CD4-positive, alpha-beta memory T cell (primary cell): ENCODE measurements at regions not wholly inside any gene's neighbourhood (a gene's known extent, or its start where the extent isn't known, plus 50 kb on each side); places are given as distances from the start of the nearest gene placed in this dataset.

Experiments
- CTCF ChIA-PET: fragments of 350-600 bp; sonication (Branson Sonifier 250); formaldehyde crosslinking; loops from one replicate; lab custom pipeline; 2021; ENCODE audit warnings: inconsistent platforms; ENCODE audit not compliant: partially characterized antibody; lab: Charles Lee
- POLR2A ChIA-PET: fragments of 350-600 bp; sonication (Branson Sonifier 250); formaldehyde crosslinking; loops from one replicate; lab custom pipeline; 2021; ENCODE audit not compliant: partially characterized antibody; lab: Charles Lee
- DNase-seq, 5 donors: peaks; one replicate each; pipeline versions ENCODE4 v3.0.0 to v3.0.0-alpha.2; 2020 to 2022; ENCODE audit warnings: mixed read lengths in 1 of 5
- H3K27ac ChIP-seq: one replicate; pipeline ENCODE4 v1.7.0; 2013; ENCODE audit warnings: low read depth, low read length
- H3K27me3 ChIP-seq: 2 replicates; pipeline ENCODE4 v1.7.0; 2013; ENCODE audit warnings: mild to moderate bottlenecking, low read length, moderate library complexity; ENCODE audit not compliant: insufficient read depth
- H3K36me3 ChIP-seq: 2 replicates; pipeline ENCODE4 v1.7.0; 2013; ENCODE audit warnings: mild to moderate bottlenecking, low read length, moderate library complexity; ENCODE audit not compliant: insufficient read depth
- H3K4me1 ChIP-seq: 2 replicates; pipeline ENCODE4 v1.7.0; 2013; ENCODE audit warnings: mild to moderate bottlenecking, low read length, moderate library complexity; ENCODE audit not compliant: insufficient read depth
- H3K4me3 ChIP-seq, 2 donors: one replicate each; pipeline ENCODE4 v1.7.0; 2013; ENCODE audit warnings: low read length in 2 of 2, mild to moderate bottlenecking in 1 of 2
- H3K9me3 ChIP-seq, 2 donors: one replicate each; pipeline ENCODE4 v1.7.0; 2013; ENCODE audit warnings: low read length in 2 of 2, control low read depth in 1 of 2; ENCODE audit not compliant: control insufficient read depth in 1 of 2
- H3K27ac Mint-ChIP-seq, 7 donors: one replicate each; pipeline ENCODE4 v1.8.0; 2020 to 2021; ENCODE audit warnings: mixed read lengths in 7 of 7, mild to moderate bottlenecking in 6 of 7, inconsistent platforms in 3 of 7, moderate library complexity in 3 of 7
- H3K27me3 Mint-ChIP-seq, 2 donors: one replicate each; pipeline ENCODE4 v1.8.0; 2020 to 2021; ENCODE audit warnings: mixed read lengths in 2 of 2
- H3K36me3 Mint-ChIP-seq, 2 donors: one replicate each; pipeline ENCODE4 v1.8.0; 2020 to 2021; ENCODE audit warnings: mixed read lengths in 2 of 2, inconsistent platforms in 1 of 2, mild to moderate bottlenecking in 1 of 2
- H3K4me1 Mint-ChIP-seq, 4 donors: one replicate each; pipeline ENCODE4 v1.8.0; 2020 to 2021; ENCODE audit warnings: mixed read lengths in 4 of 4, mild to moderate bottlenecking in 1 of 4
- H3K4me3 Mint-ChIP-seq, 8 donors: one replicate each; pipeline ENCODE4 v1.8.0; 2020 to 2021; ENCODE audit warnings: mixed read lengths in 8 of 8, mild to moderate bottlenecking in 7 of 8, moderate library complexity in 6 of 8, inconsistent platforms in 3 of 8
- H3K9me3 Mint-ChIP-seq, 8 donors: one replicate each; pipeline ENCODE4 v1.8.0; 2020 to 2021; ENCODE audit warnings: mixed read lengths in 8 of 8, mild to moderate bottlenecking in 5 of 8, inconsistent platforms in 3 of 8, moderate library complexity in 1 of 8
- intact Hi-C: fragments of 100-400 bp; cut with micrococcal nuclease; formaldehyde crosslinking; loops from one replicate; pipeline ENCODE4 v1.15.1; 2023

GRCh38 chr16:66219491-66219890, 147.0 kb upstream of the CDH5 start:
- Mint-ChIP-seq H3K27ac (no peak overlapping the region), H3K27me3 (peaks cover 8 to 17% of the 10 kb centered on the region in 2 donors), H3K4me1 (peaks cover 0 to 2% (median 0%) of the 10 kb centered on the region in 4 donors), H3K4me3 (no peak overlapping the region), H3K36me3 (no peaks in the 10 kb centered on the region), H3K9me3 (no peaks in the 10 kb centered on the region)
- H3K36me3 ChIP-seq, result no peaks in the 10 kb centered on the region
- H3K4me3 ChIP-seq, result no peak overlapping the region
- intact Hi-C loops, result no loop called here
- H3K27ac ChIP-seq, result no peak overlapping the region
- DNase-seq, result no peak
- no peaks in the 10 kb centered on the region for H3K27me3 ChIP-seq
- no peaks in the 10 kb centered on the region for H3K9me3 ChIP-seq
- POLR2A ChIA-PET, result no interaction called here
- no peaks in the 10 kb centered on the region for H3K4me1 ChIP-seq
- CTCF ChIA-PET, result no interaction called here

GRCh38 chr16:66212428-66212827, 154.1 kb upstream of the CDH5 start:
- Mint-ChIP-seq H3K27me3 (peaks cover 11 to 24% of the 10 kb centered on the region in 2 donors), H3K4me1 (no peaks in the 10 kb centered on the region), H3K36me3 (no peaks in the 10 kb centered on the region), H3K27ac (no peak overlapping the region), H3K9me3 (no peaks in the 10 kb centered on the region), H3K4me3 (no peak overlapping the region)
- Histone ChIP-seq H3K9me3 (no peaks in the 10 kb centered on the region), H3K27me3 (no peaks in the 10 kb centered on the region), H3K36me3 (no peaks in the 10 kb centered on the region), H3K4me3 (no peak overlapping the region), H3K27ac (no peak overlapping the region), H3K4me1 (no peaks in the 10 kb centered on the region)
- ChIA-PET CTCF (no interaction called here), POLR2A (no interaction called here)
- DNase-seq, result no peak
- intact Hi-C loops, result no loop called here

GRCh38 chr16:66211651-66212050, 154.8 kb upstream of the CDH5 start:
- ChIA-PET POLR2A (no interaction called here), CTCF (no interaction called here)
- no peak overlapping the region for H3K4me3 Mint-ChIP-seq
- Histone ChIP-seq H3K9me3 (no peaks in the 10 kb centered on the region), H3K27me3 (no peaks in the 10 kb centered on the region), H3K27ac (no peak overlapping the region), H3K36me3 (no peaks in the 10 kb centered on the region), H3K4me3 (no peak overlapping the region), H3K4me1 (no peaks in the 10 kb centered on the region)
- no peaks in the 10 kb centered on the region for H3K36me3 Mint-ChIP-seq
- H3K9me3 Mint-ChIP-seq, result no peaks in the 10 kb centered on the region
- intact Hi-C loops, result no loop called here
- H3K4me1 Mint-ChIP-seq, result no peaks in the 10 kb centered on the region
- H3K27ac Mint-ChIP-seq, result no peak overlapping the region
- peaks cover 13 to 28% of the 10 kb centered on the region in 2 donors for H3K27me3 Mint-ChIP-seq
- DNase-seq, result no peak

GRCh38 chr16:66207883-66208265, 158.6 kb upstream of the CDH5 start:
- Histone ChIP-seq H3K27me3 (no peaks in the 10 kb centered on the region), H3K36me3 (no peaks in the 10 kb centered on the region), H3K27ac (no peak overlapping the region), H3K4me3 (no peak overlapping the region), H3K4me1 (no peaks in the 10 kb centered on the region), H3K9me3 (no peaks in the 10 kb centered on the region)
- Mint-ChIP-seq H3K27me3 (peaks cover 13 to 29% of the 10 kb centered on the region in 2 donors), H3K9me3 (no peaks in the 10 kb centered on the region), H3K27ac (no peak overlapping the region), H3K36me3 (no peaks in the 10 kb centered on the region), H3K4me1 (no peaks in the 10 kb centered on the region), H3K4me3 (no peak overlapping the region)
- ChIA-PET POLR2A (no interaction called here), CTCF (no interaction called here)
- intact Hi-C loops, result no loop called here
- DNase-seq, result no peak

- Mint-ChIP-seq H3K4me1 (no peaks in the 10 kb centered on the region), H3K27ac (no peak overlapping the region), H3K4me3 (no peak overlapping the region), H3K9me3 (no peaks in the 10 kb centered on the region), H3K27me3 (peaks cover 13 to 29% of the 10 kb centered on the region in 2 donors), H3K36me3 (no peaks in the 10 kb centered on the region)
- no peaks in the 10 kb centered on the region for H3K9me3 ChIP-seq
- intact Hi-C loops, result no loop called here
- no peak overlapping the region for H3K4me3 ChIP-seq
- no peaks in the 10 kb centered on the region for H3K36me3 ChIP-seq
- no peak for DNase-seq
- ChIA-PET POLR2A (no interaction called here), CTCF (no interaction called here)
- no peaks in the 10 kb centered on the region for H3K27me3 ChIP-seq
- H3K27ac ChIP-seq, result no peak overlapping the region
- H3K4me1 ChIP-seq, result no peaks in the 10 kb centered on the region
Measured at GRCh38 chr16:66207139-66207882, 159.2 kb upstream of the CDH5 start.

GRCh38 chr16:66206363-66206762, 160.1 kb upstream of the CDH5 start:
- Mint-ChIP-seq H3K27ac (no peak overlapping the region), H3K9me3 (no peaks in the 10 kb centered on the region), H3K36me3 (no peaks in the 10 kb centered on the region), H3K27me3 (peaks cover 13 to 28% of the 10 kb centered on the region in 2 donors), H3K4me1 (no peaks in the 10 kb centered on the region), H3K4me3 (no peak overlapping the region)
- intact Hi-C loops, result no loop called here
- H3K9me3 ChIP-seq, result no peaks in the 10 kb centered on the region
- H3K4me1 ChIP-seq, result no peaks in the 10 kb centered on the region
- CTCF ChIA-PET, result no interaction called here
- no peaks in the 10 kb centered on the region for H3K36me3 ChIP-seq
- H3K27ac ChIP-seq, result no peak overlapping the region
- no peak overlapping the region for H3K4me3 ChIP-seq
- no peak for DNase-seq
- POLR2A ChIA-PET, result no interaction called here
- no peaks in the 10 kb centered on the region for H3K27me3 ChIP-seq

- Mint-ChIP-seq H3K27me3 (peaks cover 12 to 25% of the 10 kb centered on the region in 2 donors), H3K9me3 (no peaks in the 10 kb centered on the region), H3K4me1 (no peaks in the 10 kb centered on the region), H3K4me3 (no peak overlapping the region), H3K36me3 (no peaks in the 10 kb centered on the region), H3K27ac (no peak overlapping the region)
- POLR2A ChIA-PET, result no interaction called here
- Histone ChIP-seq H3K27me3 (no peaks in the 10 kb centered on the region), H3K27ac (no peak overlapping the region), H3K4me1 (no peaks in the 10 kb centered on the region), H3K9me3 (no peaks in the 10 kb centered on the region), H3K36me3 (no peaks in the 10 kb centered on the region), H3K4me3 (no peak overlapping the region)
- intact Hi-C loops, result no loop called here
- CTCF ChIA-PET, result no interaction called here
- no peak for DNase-seq
Measured at GRCh38 chr16:66205287-66206231, 160.9 kb upstream of the CDH5 start.
